T-helper 2 cell treated with Interferon-gamma antibody and Interleukin-4, amounts not matched to agents 100 ng/mL and 5 ng/mL, for 36 hours (primary cell): ENCODE measurements at regions not wholly inside any gene's neighbourhood (a gene's known extent, or its start where the extent isn't known, plus 50 kb on each side); places are given as distances from the start of the nearest gene placed in this dataset.

Experiments
- intact Hi-C: fragments of 100-400 bp; cut with micrococcal nuclease; formaldehyde crosslinking; loops from one replicate; pipeline ENCODE4 v1.15.1; 2023

GRCh38 chr10:23868121-23868520 is 340.8 kb upstream of the KIAA1217 start:
- intact Hi-C loops, result no loop called here

- intact Hi-C loops, result no loop called here
Measured at GRCh38 chr10:23869548-23869947, 339.4 kb upstream of the KIAA1217 start.

- intact Hi-C loops, result no loop called here
Measured at GRCh38 chr10:23869996-23870395, 338.9 kb upstream of the KIAA1217 start.

GRCh38 chr10:23870651-23871610 is 338.0 kb upstream of the KIAA1217 start:
- intact Hi-C loops, result no loop called here

- intact Hi-C loops, result no loop called here
Measured at GRCh38 chr10:23872290-23872689, 336.6 kb upstream of the KIAA1217 start.

GRCh38 chr10:23877791-23878320 is 331.1 kb upstream of the KIAA1217 start:
- intact Hi-C loops, result no loop called here

- intact Hi-C loops, result no loop called here
Measured at GRCh38 chr10:23884670-23885069, 324.3 kb upstream of the KIAA1217 start.

- intact Hi-C loops, result no loop called here
Measured at GRCh38 chr10:23885853-23886252, 323.1 kb upstream of the KIAA1217 start.

- intact Hi-C loops, result no loop called here
Measured at GRCh38 chr10:23886355-23886754, 322.6 kb upstream of the KIAA1217 start.

GRCh38 chr10:23891301-23891700 is 317.6 kb upstream of the KIAA1217 start:
- intact Hi-C loops, result no loop called here

- intact Hi-C loops, result no loop called here
Measured at GRCh38 chr10:23892296-23892695, 316.6 kb upstream of the KIAA1217 start.

- intact Hi-C loops, result no loop called here
Measured at GRCh38 chr10:23897267-23897666, 311.7 kb upstream of the KIAA1217 start.

- intact Hi-C loops, result no loop called here
Measured at GRCh38 chr10:23897861-23898260, 311.1 kb upstream of the KIAA1217 start.

- intact Hi-C loops, result no loop called here
Measured at GRCh38 chr10:23899166-23899565, 309.8 kb upstream of the KIAA1217 start.

- intact Hi-C loops, result no loop called here
Measured at GRCh38 chr10:23910291-23910690, 298.6 kb upstream of the KIAA1217 start.

- intact Hi-C loops, result no loop called here
Measured at GRCh38 chr10:23912884-23913404, 296.0 kb upstream of the KIAA1217 start.

GRCh38 chr10:23914641-23915040 is 294.3 kb upstream of the KIAA1217 start:
- intact Hi-C loops, result no loop called here

- intact Hi-C loops, result no loop called here
Measured at GRCh38 chr10:23917251-23917840, 291.6 kb upstream of the KIAA1217 start.

GRCh38 chr10:23918090-23918723 is 290.7 kb upstream of the KIAA1217 start:
- intact Hi-C loops, result no loop called here

- intact Hi-C loops, result no loop called here
Measured at GRCh38 chr10:23918839-23919238, 290.1 kb upstream of the KIAA1217 start.

- intact Hi-C loops, result no loop called here
Measured at GRCh38 chr10:23927576-23928325, 281.2 kb upstream of the KIAA1217 start.
